ACC112 (cell line): ENCODE measurements at regions not wholly inside any gene's neighbourhood (a gene's known extent, or its start where the extent isn't known, plus 50 kb on each side); places are given as distances from the start of the nearest gene placed in this dataset.

Experiments used
- H2AFZ ChIP-seq: fragments of 200-600 bp; sonication (generic); one replicate; pipeline ENCODE4 v1.6.0; 2017; ENCODE audit warnings: antibody characterized with exemption, low read length; ENCODE audit not compliant: unreplicated experiment
- H3K27ac ChIP-seq: fragments of 200-600 bp; sonication (generic); 2 replicates; pipeline ENCODE4 v1.5.1; 2014; ENCODE audit warnings: low read depth, mild to moderate bottlenecking, antibody characterized with exemption, low read length, moderate library complexity
- H3K27me3 ChIP-seq: fragments of 200-600 bp; sonication (generic); 2 replicates; pipeline ENCODE4 v1.6.1; 2014; ENCODE audit warnings: mild to moderate bottlenecking, antibody characterized with exemption, low read length, moderate library complexity, mixed read lengths; ENCODE audit not compliant: insufficient read depth
- H3K36me3 ChIP-seq: fragments of 200-600 bp; sonication (generic); 2 replicates; pipeline ENCODE4 v1.6.1; 2016; ENCODE audit warnings: mild to moderate bottlenecking, antibody characterized with exemption, low read length, moderate library complexity, mixed read lengths; ENCODE audit not compliant: insufficient read depth
- H3K4me1 ChIP-seq: fragments of 200-600 bp; sonication (generic); one replicate; pipeline ENCODE4 v1.6.1; 2016; ENCODE audit warnings: low read length, mixed read lengths; ENCODE audit not compliant: insufficient read depth, unreplicated experiment, control insufficient read depth
- H3K4me3 ChIP-seq: fragments of 200-600 bp; sonication (generic); 2 replicates; pipeline ENCODE4 v1.5.1; 2014; ENCODE audit warnings: mild to moderate bottlenecking, low read depth, low read length
- H3K79me2 ChIP-seq: fragments of 200-600 bp; sonication (generic); one replicate; pipeline ENCODE4 v1.6.0; 2016; ENCODE audit warnings: low read length; ENCODE audit not compliant: control insufficient read depth, unreplicated experiment, insufficient read depth

DNA sequence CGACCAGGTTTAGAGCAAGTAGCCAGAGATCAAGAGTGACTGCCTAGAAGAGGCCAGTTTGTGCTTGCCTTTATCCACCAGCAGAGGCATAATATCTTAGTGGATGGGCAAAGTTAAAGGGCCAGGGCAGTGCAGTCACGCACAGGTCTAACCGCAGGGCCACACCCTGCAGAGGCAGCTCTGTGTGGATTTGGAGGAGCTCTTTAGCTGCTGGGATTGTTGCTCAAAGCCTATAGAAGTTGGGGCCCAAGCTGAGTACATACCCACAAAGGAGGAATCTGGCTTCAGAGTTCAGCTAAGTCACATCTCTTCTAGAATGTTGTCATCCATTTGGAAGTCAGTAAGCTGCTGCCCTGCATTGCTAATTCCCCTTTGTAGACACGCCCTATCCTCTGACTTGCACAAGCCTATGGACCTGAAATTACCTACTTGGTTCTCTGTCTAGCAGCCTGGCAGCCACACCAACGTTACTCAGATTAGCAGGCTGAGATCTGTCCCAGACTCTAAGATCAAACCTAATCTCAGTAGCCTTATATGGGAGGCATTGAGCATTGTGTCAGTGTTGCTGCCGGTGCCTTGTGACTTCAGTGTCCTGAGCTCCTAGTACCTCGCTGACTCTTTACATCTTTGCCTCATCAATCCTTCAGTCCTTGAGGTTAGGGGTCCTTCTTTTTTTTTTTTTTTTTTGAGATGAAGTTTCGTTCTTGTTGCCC is 102.9 kb upstream of the STARD13 start:
- Histone ChIP-seq H3K36me3 (no peaks in the 10 kb centered on the region), H3K27ac (no peak overlapping the region), H3K4me3 (no peak overlapping the region), H3K27me3 (no peaks in the 10 kb centered on the region), H3K79me2 (no peaks in the 10 kb centered on the region), H2AFZ (no peak overlapping the region), H3K4me1 (no peaks in the 10 kb centered on the region)

GRCh38 chr13:33392794-33393405 is 107.3 kb upstream of the STARD13 start:
- Histone ChIP-seq H3K27ac (no peak overlapping the region), H3K4me1 (no peaks in the 10 kb centered on the region), H3K36me3 (no peaks in the 10 kb centered on the region), H3K79me2 (no peaks in the 10 kb centered on the region), H3K4me3 (no peak overlapping the region), H2AFZ (no peak overlapping the region), H3K27me3 (no peaks in the 10 kb centered on the region)

GRCh38 chr13:33394294-33394932 is 108.9 kb upstream of the STARD13 start:
- H3K27me3 ChIP-seq = no peaks in the 10 kb centered on the region
- H2AFZ ChIP-seq = no peak overlapping the region
- no peak overlapping the region for H3K27ac ChIP-seq
- H3K79me2 ChIP-seq = no peaks in the 10 kb centered on the region
- no peaks in the 10 kb centered on the region for H3K4me1 ChIP-seq
- no peak overlapping the region for H3K4me3 ChIP-seq
- H3K36me3 ChIP-seq = no peaks in the 10 kb centered on the region

GRCh38 chr13:33401238-33401637 is 115.7 kb upstream of the STARD13 start:
- H3K27ac ChIP-seq = no peak overlapping the region
- no peaks in the 10 kb centered on the region for H3K27me3 ChIP-seq
- H2AFZ ChIP-seq = no peak overlapping the region
- no peaks in the 10 kb centered on the region for H3K36me3 ChIP-seq
- no peaks in the 10 kb centered on the region for H3K4me1 ChIP-seq
- H3K79me2 ChIP-seq = no peaks in the 10 kb centered on the region
- no peak overlapping the region for H3K4me3 ChIP-seq

GRCh38 chr13:33402975-33403374 is 117.4 kb upstream of the STARD13 start:
- no peaks in the 10 kb centered on the region for H3K4me1 ChIP-seq
- H3K4me3 ChIP-seq = no peak overlapping the region
- H3K27ac ChIP-seq = no peak overlapping the region
- no peak overlapping the region for H2AFZ ChIP-seq
- no peaks in the 10 kb centered on the region for H3K36me3 ChIP-seq
- H3K27me3 ChIP-seq = no peaks in the 10 kb centered on the region
- H3K79me2 ChIP-seq = no peaks in the 10 kb centered on the region

GRCh38 chr13:33403807-33404362 is 118.3 kb upstream of the STARD13 start:
- Histone ChIP-seq H3K27me3 (no peaks in the 10 kb centered on the region), H3K79me2 (no peaks in the 10 kb centered on the region), H3K4me1 (no peaks in the 10 kb centered on the region), H3K27ac (no peak overlapping the region), H2AFZ (no peak overlapping the region), H3K4me3 (no peak overlapping the region), H3K36me3 (no peaks in the 10 kb centered on the region)

DNA sequence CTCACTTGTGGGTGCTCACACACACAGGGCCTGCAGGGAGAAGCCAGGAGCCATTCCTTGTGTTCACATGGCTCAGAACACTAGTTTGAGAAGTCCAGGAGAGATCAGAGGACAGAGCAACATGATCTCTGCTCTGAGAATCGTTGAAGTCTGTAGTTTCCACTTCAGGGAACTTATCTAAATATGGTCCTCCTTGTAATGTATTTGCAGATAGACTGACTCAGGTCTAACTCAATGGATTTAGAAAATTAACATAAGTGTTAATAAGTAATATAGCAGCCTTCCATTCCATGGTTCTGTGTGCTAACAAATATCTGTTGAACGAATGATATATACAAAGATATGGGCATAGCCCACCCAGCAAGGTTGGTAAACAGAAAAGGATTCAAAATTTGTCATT is 119.8 kb upstream of the STARD13 start:
- no peaks in the 10 kb centered on the region for H3K36me3 ChIP-seq
- no peak overlapping the region for H2AFZ ChIP-seq
- H3K27ac ChIP-seq = no peak overlapping the region
- H3K79me2 ChIP-seq = no peaks in the 10 kb centered on the region
- no peaks in the 10 kb centered on the region for H3K4me1 ChIP-seq
- H3K27me3 ChIP-seq = no peaks in the 10 kb centered on the region
- H3K4me3 ChIP-seq = no peak overlapping the region

- H3K27me3 ChIP-seq = no peaks in the 10 kb centered on the region
- no peak overlapping the region for H3K27ac ChIP-seq
- H3K4me1 ChIP-seq = no peaks in the 10 kb centered on the region
- H2AFZ ChIP-seq = no peak overlapping the region
- no peak overlapping the region for H3K4me3 ChIP-seq
- H3K36me3 ChIP-seq = no peaks in the 10 kb centered on the region
- H3K79me2 ChIP-seq = no peaks in the 10 kb centered on the region
Measured at GRCh38 chr13:33409673-33410510, 124.3 kb upstream of the STARD13 start.

GRCh38 chr13:33410619-33411018 is 125.1 kb upstream of the STARD13 start:
- H3K36me3 ChIP-seq = no peaks in the 10 kb centered on the region
- no peak overlapping the region for H2AFZ ChIP-seq
- no peak overlapping the region for H3K27ac ChIP-seq
- no peaks in the 10 kb centered on the region for H3K27me3 ChIP-seq
- H3K4me1 ChIP-seq = no peaks in the 10 kb centered on the region
- no peak overlapping the region for H3K4me3 ChIP-seq
- H3K79me2 ChIP-seq = no peaks in the 10 kb centered on the region

DNA sequence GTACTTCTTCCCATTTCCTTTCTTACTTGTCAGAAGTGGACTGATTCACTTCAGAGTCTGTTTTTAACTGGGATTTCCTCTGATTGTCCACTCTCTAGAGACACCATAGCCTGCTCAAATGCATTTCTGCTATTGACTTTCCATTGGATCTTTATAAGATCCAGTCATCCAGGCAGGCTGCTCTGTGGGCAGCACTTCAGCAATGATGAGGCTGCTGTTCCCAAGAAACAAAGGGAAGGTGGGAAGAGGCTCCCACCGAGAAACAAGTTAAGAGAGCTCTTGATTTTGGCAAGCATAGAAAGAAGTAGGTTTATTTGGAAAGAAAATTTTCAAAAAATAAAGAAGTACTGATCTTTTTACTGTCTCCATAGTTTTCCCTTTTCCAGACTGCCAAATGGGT is 125.8 kb upstream of the STARD13 start:
- Histone ChIP-seq H3K36me3 (no peaks in the 10 kb centered on the region), H3K79me2 (no peaks in the 10 kb centered on the region), H3K27me3 (no peaks in the 10 kb centered on the region), H3K4me3 (no peak overlapping the region), H2AFZ (no peak overlapping the region), H3K4me1 (no peaks in the 10 kb centered on the region), H3K27ac (no peak overlapping the region)
